GM12864 (cell line): ENCODE measurements at regions not wholly inside any gene's neighbourhood (a gene's known extent, or its start where the extent isn't known, plus 50 kb on each side); places are given as distances from the start of the nearest gene placed in this dataset.

Experiments used
- DNase-seq: peaks from one replicate; pipeline ENCODE4 v3.0.0-alpha.2; 2011; ENCODE audit warnings: low read depth
- H3K4me3 ChIP-seq: 2 replicates; pipeline ENCODE4 v1.5.1; 2011; ENCODE audit warnings: mild to moderate bottlenecking, low read depth, low read length, control low read depth
- CTCF ChIP-seq: IDR thresholded peaks from 2 replicates; pipeline ENCODE4 v1.5.1; 2011; ENCODE audit warnings: low read depth, mild to moderate bottlenecking, moderate library complexity, low read length, control low read depth, inconsistent platforms; ENCODE audit errors: missing control alignments

- no peak for DNase-seq
- no peak overlapping the region for H3K4me3 ChIP-seq
- no peak for TF ChIP-seq CTCF
These were observed 1911.8 kb downstream of the MRPL39 start for GRCh38 chr21:23695443-23695842.

GRCh38 chr21:23694390-23694789, 1912.9 kb downstream of the MRPL39 start:
- DNase-seq = no peak
- TF ChIP-seq CTCF = no peak
- no peak overlapping the region for H3K4me3 ChIP-seq

GRCh38 chr21:23690316-23690715, 1917.0 kb downstream of the MRPL39 start:
- no peak overlapping the region for H3K4me3 ChIP-seq
- no peak for DNase-seq
- TF ChIP-seq CTCF = no peak

GRCh38 chr21:23686737-23687523, 1920.4 kb downstream of the MRPL39 start:
- H3K4me3 ChIP-seq = no peak overlapping the region
- no peak for TF ChIP-seq CTCF
- no peak for DNase-seq

GRCh38 chr21:23684431-23684830, 1922.8 kb downstream of the MRPL39 start:
- no peak overlapping the region for H3K4me3 ChIP-seq
- TF ChIP-seq CTCF = no peak
- no peak for DNase-seq

GRCh38 chr21:23664193-23664694, 1943.0 kb downstream of the MRPL39 start:
- no peak overlapping the region for H3K4me3 ChIP-seq
- no peak for TF ChIP-seq CTCF
- DNase-seq = no peak

GRCh38 chr21:23660560-23660959, 1946.7 kb downstream of the MRPL39 start:
- no peak for DNase-seq
- no peak for TF ChIP-seq CTCF
- no peak overlapping the region for H3K4me3 ChIP-seq
